Smooth muscle cell (in vitro differentiated cells): ENCODE measurements at regions not wholly inside any gene's neighbourhood (a gene's known extent, or its start where the extent isn't known, plus 50 kb on each side); places are given as distances from the start of the nearest gene placed in this dataset.

ENCODE experiments used
- DNase-seq: peaks from one replicate; lab custom pipeline; 2025; ENCODE audit not compliant: unreplicated experiment; lab: John Stamatoyannopoulos, UW
- H2AFZ ChIP-seq: fragments of 200-600 bp; sonication (generic); 2 replicates; pipeline ENCODE4 v1.6.0; 2016; ENCODE audit warnings: antibody characterized with exemption, low read depth, mild to moderate bottlenecking
- H3F3A ChIP-seq: fragments of 200-600 bp; sonication (generic); 2 replicates; pipeline ENCODE4 v1.6.0; 2017; ENCODE audit warnings: antibody characterized with exemption, low read depth
- H3K27ac ChIP-seq: fragments of 200-600 bp; sonication (generic); 2 replicates; pipeline ENCODE4 v1.5.1; 2016; ENCODE audit warnings: low read depth, mild to moderate bottlenecking
- H3K27me3 ChIP-seq: fragments of 200-600 bp; sonication (generic); 2 replicates; pipeline ENCODE4 v1.6.1; 2016; ENCODE audit warnings: low read depth, mild to moderate bottlenecking
- H3K36me3 ChIP-seq: fragments of 200-600 bp; sonication (generic); 2 replicates; pipeline ENCODE4 v1.5.1; 2016; ENCODE audit warnings: low read depth
- H3K4me1 ChIP-seq: fragments of 200-600 bp; sonication (generic); 2 replicates; pipeline ENCODE4 v1.5.1; 2016; ENCODE audit warnings: low read depth
- H3K4me2 ChIP-seq: fragments of 200-600 bp; sonication (generic); 2 replicates; pipeline ENCODE4 v1.6.0; 2016; ENCODE audit warnings: mild to moderate bottlenecking
- H3K4me3 ChIP-seq: fragments of 200-600 bp; sonication (generic); 2 replicates; pipeline ENCODE4 v1.5.1; 2016; ENCODE audit warnings: mild to moderate bottlenecking
- H3K79me2 ChIP-seq: fragments of 200-600 bp; sonication (generic); 2 replicates; pipeline ENCODE4 v1.6.0; 2016; ENCODE audit warnings: low read depth, mild to moderate bottlenecking
- H3K9ac ChIP-seq: fragments of 200-600 bp; sonication (generic); 2 replicates; pipeline ENCODE4 v1.6.0; 2016; ENCODE audit warnings: low read depth
- H3K9me3 ChIP-seq: fragments of 200-600 bp; sonication (generic); replicated peaks from 2 replicates; pipeline ENCODE4 v1.5.1; 2016; ENCODE audit warnings: low read depth
- H4K20me1 ChIP-seq: fragments of 200-600 bp; sonication (generic); 2 replicates; pipeline ENCODE4 v1.6.0; 2016; ENCODE audit warnings: low read depth
- CTCF ChIP-seq: fragments of 200-600 bp; sonication (generic); IDR thresholded peaks from 2 replicates; pipeline ENCODE4 v1.5.1; 2017; ENCODE audit warnings: borderline replicate concordance, mild to moderate bottlenecking, antibody characterized with exemption; ENCODE audit not compliant: insufficient read depth, poor library complexity, severe bottlenecking
- WGBS: methylation state at CpG from one replicate; pipeline ENCODE4 v1.1.7; 2016; ENCODE audit warnings: low lambda C conversion rate; 5-methylcytosine and 5-hydroxymethylcytosine counted together

- Histone ChIP-seq H3K4me3 (no peak overlapping the region), H4K20me1 (no peaks in the 10 kb centered on the region), H3K36me3 (no peaks in the 10 kb centered on the region), H3K27ac (no peak overlapping the region), H3K9ac (no peak overlapping the region), H3F3A (no peaks in the 10 kb centered on the region), H3K4me2 (no peak overlapping the region), H3K79me2 (no peaks in the 10 kb centered on the region), H3K27me3 (no peaks in the 10 kb centered on the region), H3K9me3 (no peaks in the 10 kb centered on the region), H2AFZ (no peak overlapping the region), H3K4me1 (no peaks in the 10 kb centered on the region)
- 60% methylated on average over 5 of the region's 5 CpGs for WGBS
- no peak for TF ChIP-seq CTCF
- DNase-seq, result no peak
Observed at GRCh38 chr13:21761770-21762169, 90.9 kb downstream of the FGF9 start.

- Histone ChIP-seq H3K36me3 (no peaks in the 10 kb centered on the region), H3K9me3 (no peaks in the 10 kb centered on the region), H3K9ac (no peak overlapping the region), H2AFZ (no peak overlapping the region), H3K27me3 (no peaks in the 10 kb centered on the region), H3F3A (no peaks in the 10 kb centered on the region), H3K4me2 (no peak overlapping the region), H3K27ac (no peak overlapping the region), H3K79me2 (no peaks in the 10 kb centered on the region), H3K4me3 (no peak overlapping the region), H3K4me1 (no peaks in the 10 kb centered on the region), H4K20me1 (no peaks in the 10 kb centered on the region)
- no peak for DNase-seq
- WGBS, result 97% methylated on average over 8 of the region's 8 CpGs
- TF ChIP-seq CTCF, result no peak
Observed at GRCh38 chr13:21762512-21762911, 91.6 kb downstream of the FGF9 start.

- H3K9ac ChIP-seq, result no peak overlapping the region
- H3K79me2 ChIP-seq, result no peaks in the 10 kb centered on the region
- no peaks in the 10 kb centered on the region for H3K27me3 ChIP-seq
- DNase-seq, result no peak
- no peaks in the 10 kb centered on the region for H4K20me1 ChIP-seq
- H3K4me3 ChIP-seq, result no peak overlapping the region
- no peak overlapping the region for H3K4me2 ChIP-seq
- H3F3A ChIP-seq, result no peaks in the 10 kb centered on the region
- WGBS, result 90% methylated on average over 8 of the region's 8 CpGs
- H3K27ac ChIP-seq, result no peak overlapping the region
- no peaks in the 10 kb centered on the region for H3K36me3 ChIP-seq
- no peak for TF ChIP-seq CTCF
- no peaks in the 10 kb centered on the region for H3K9me3 ChIP-seq
- no peak overlapping the region for H2AFZ ChIP-seq
- no peaks in the 10 kb centered on the region for H3K4me1 ChIP-seq
Observed at GRCh38 chr13:21767032-21767431, 96.2 kb downstream of the FGF9 start.

- no peaks in the 10 kb centered on the region for H3K9me3 ChIP-seq
- H4K20me1 ChIP-seq, result no peaks in the 10 kb centered on the region
- no peak overlapping the region for H3K9ac ChIP-seq
- TF ChIP-seq CTCF, result no peak
- H3K4me3 ChIP-seq, result no peak overlapping the region
- WGBS, result 78% methylated on average over 1 of the region's 1 CpG
- no peaks in the 10 kb centered on the region for H3F3A ChIP-seq
- no peaks in the 10 kb centered on the region for H3K79me2 ChIP-seq
- no peaks in the 10 kb centered on the region for H3K4me1 ChIP-seq
- no peak overlapping the region for H2AFZ ChIP-seq
- H3K4me2 ChIP-seq, result no peak overlapping the region
- DNase-seq, result no peak
- no peak overlapping the region for H3K27ac ChIP-seq
- H3K27me3 ChIP-seq, result no peaks in the 10 kb centered on the region
- no peaks in the 10 kb centered on the region for H3K36me3 ChIP-seq
Observed at GRCh38 chr13:21771075-21771474, 100.2 kb downstream of the FGF9 start.
